ENCODE measurements at regions not wholly inside any gene's neighbourhood (a gene's known extent, or its start where the extent isn't known, plus 50 kb on each side); places are given as distances from the start of the nearest gene placed in this dataset.

GRCh38 chrX:103148075-103148474 lies 55.1 kb upstream of the NXF3 start:
- TF ChIP-seq POLR2A (IDR thresholded peaks at IDR 0.05; ENCODE audit: low read depth), result no peak
- no peak for TF ChIP-seq CTCF (IDR thresholded peaks at IDR 0.05)
- TF ChIP-seq POLR2AphosphoS5 (IDR thresholded peaks at IDR 0.05), result no peak
- no peak for TF ChIP-seq EP300 (IDR thresholded peaks at IDR 0.05)

Measured in esophagus muscularis mucosa (tissue), 4 donors.